Duodenal mucosa (tissue), 2 donors: ENCODE measurements at regions not wholly inside any gene's neighbourhood (a gene's known extent, or its start where the extent isn't known, plus 50 kb on each side); places are given as distances from the start of the nearest gene placed in this dataset.

Experiments
- H3K27ac ChIP-seq: one replicate; pipeline ENCODE4 v1.7.0; 2013; ENCODE audit warnings: low read depth, low read length
- H3K27me3 ChIP-seq, 2 donors: one replicate each; pipeline ENCODE4 v1.7.0; 2013; ENCODE audit warnings: low read length in 2 of 2, control low read depth in 1 of 2; ENCODE audit not compliant: insufficient read depth in 2 of 2, control insufficient read depth in 1 of 2
- H3K36me3 ChIP-seq, 2 donors: one replicate each; pipeline ENCODE4 v1.7.0; 2013; ENCODE audit warnings: low read length in 2 of 2, control low read depth in 1 of 2; ENCODE audit not compliant: insufficient read depth in 2 of 2, control insufficient read depth in 1 of 2
- H3K4me1 ChIP-seq, 2 donors: one replicate each; pipeline ENCODE4 v1.7.0; 2013; ENCODE audit warnings: low read length in 2 of 2, control low read depth in 1 of 2; ENCODE audit not compliant: insufficient read depth in 2 of 2, control insufficient read depth in 1 of 2
- H3K4me3 ChIP-seq, 2 donors: one replicate each; pipeline ENCODE4 v1.7.0; 2013; ENCODE audit warnings: low read length in 2 of 2, low read depth in 1 of 2
- H3K9ac ChIP-seq, 2 donors: one replicate each; pipeline ENCODE4 v1.7.0; 2013; ENCODE audit warnings: low read length in 2 of 2, low read depth in 1 of 2
- H3K9me3 ChIP-seq, 2 donors: one replicate each; pipeline ENCODE4 v1.7.0; 2013; ENCODE audit warnings: low read length in 2 of 2, control low read depth in 1 of 2; ENCODE audit not compliant: control insufficient read depth in 1 of 2

DNA sequence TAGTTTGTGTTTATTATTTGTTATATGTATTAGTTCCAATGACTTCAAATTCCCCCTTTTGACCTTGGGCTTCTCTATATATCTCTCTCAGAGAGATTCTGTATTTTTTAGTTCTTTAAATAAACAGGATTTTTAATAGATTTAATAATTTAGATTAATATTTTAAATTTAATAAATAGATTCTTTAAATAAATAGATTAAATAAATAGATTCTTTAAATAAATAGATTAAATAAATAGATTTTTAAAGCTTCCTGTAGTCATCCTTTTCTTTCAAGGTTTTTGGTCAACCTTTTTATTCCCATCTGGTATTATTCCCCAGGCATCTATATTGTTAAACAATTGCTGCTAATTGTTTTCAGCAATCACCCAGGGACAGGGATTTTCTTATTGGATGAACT is 721.9 kb upstream of the ADAMTS5 start:
- Histone ChIP-seq H3K9me3 (no peaks in the 10 kb centered on the region), H3K27me3 (no peaks in the 10 kb centered on the region), H3K9ac (no peak overlapping the region), H3K4me3 (no peak overlapping the region), H3K4me1 (no peaks in the 10 kb centered on the region), H3K36me3 (no peaks in the 10 kb centered on the region), H3K27ac (no peak overlapping the region)

DNA sequence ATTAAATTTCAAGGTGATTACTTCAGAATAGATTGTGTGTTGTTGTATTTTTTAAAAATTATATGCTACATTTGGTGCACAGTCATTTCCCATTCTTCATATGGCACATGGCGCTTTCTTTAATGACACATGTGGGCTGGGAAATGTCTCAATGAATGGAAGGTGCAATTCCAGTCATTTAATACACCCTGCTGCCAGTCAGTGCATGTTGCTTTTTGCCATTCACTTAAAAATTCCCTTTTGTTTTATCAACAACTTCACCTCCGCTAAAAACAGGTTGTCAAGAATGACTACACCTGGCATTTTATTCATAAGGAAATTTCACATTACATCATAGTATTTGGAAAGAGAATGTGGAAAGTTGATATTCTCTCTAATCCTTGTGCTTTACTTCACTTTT is 716.4 kb upstream of the ADAMTS5 start:
- Histone ChIP-seq H3K36me3 (no peaks in the 10 kb centered on the region), H3K4me3 (no peak overlapping the region), H3K27me3 (no peaks in the 10 kb centered on the region), H3K9ac (no peak overlapping the region), H3K4me1 (no peaks in the 10 kb centered on the region), H3K9me3 (no peaks in the 10 kb centered on the region), H3K27ac (no peak overlapping the region)

DNA sequence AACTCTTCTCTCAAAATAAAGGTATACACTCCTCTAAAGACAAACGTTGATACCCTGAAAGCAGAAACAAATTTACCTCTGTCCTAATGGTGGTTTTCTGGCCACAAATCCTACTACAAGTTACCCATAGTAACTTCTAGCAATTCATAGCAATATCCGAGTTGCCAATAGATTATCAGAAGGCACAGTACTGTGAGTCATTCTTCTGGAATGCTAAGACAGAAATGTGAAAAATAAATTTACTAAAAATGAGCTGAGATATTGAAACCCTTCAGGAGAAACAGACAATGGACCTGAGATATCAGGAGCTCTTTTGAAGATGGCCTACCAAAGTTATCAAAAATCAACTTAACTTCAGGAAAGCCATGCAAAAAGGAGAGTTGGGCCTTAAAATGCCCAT is 715.0 kb upstream of the ADAMTS5 start:
- no peaks in the 10 kb centered on the region for H3K36me3 ChIP-seq
- H3K4me1 ChIP-seq, result no peaks in the 10 kb centered on the region
- H3K27me3 ChIP-seq, result no peaks in the 10 kb centered on the region
- no peaks in the 10 kb centered on the region for H3K9me3 ChIP-seq
- no peak overlapping the region for H3K4me3 ChIP-seq
- H3K9ac ChIP-seq, result no peak overlapping the region
- H3K27ac ChIP-seq, result no peak overlapping the region

DNA sequence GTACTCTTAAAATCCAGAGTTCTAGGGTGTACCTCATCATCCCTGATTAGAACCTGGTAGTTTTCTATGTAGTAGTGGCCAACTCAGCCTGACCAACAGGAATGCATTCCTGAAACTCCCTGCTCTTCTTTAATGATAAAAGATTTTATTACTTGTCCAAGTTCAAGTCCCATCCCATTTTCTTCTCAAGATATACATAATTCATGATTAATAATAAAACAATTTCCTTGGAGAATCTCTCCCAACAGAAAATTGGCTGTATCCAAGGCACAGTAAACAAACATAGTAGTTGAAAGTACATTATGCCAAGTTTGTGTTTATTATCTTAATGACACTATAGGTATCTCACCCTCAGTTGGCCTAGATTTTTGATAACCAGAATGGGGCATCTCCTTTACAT is 714.1 kb upstream of the ADAMTS5 start:
- H3K4me1 ChIP-seq, result no peaks in the 10 kb centered on the region
- no peak overlapping the region for H3K4me3 ChIP-seq
- H3K9me3 ChIP-seq, result no peaks in the 10 kb centered on the region
- H3K36me3 ChIP-seq, result no peaks in the 10 kb centered on the region
- no peak overlapping the region for H3K9ac ChIP-seq
- H3K27me3 ChIP-seq, result no peaks in the 10 kb centered on the region
- no peak overlapping the region for H3K27ac ChIP-seq

DNA sequence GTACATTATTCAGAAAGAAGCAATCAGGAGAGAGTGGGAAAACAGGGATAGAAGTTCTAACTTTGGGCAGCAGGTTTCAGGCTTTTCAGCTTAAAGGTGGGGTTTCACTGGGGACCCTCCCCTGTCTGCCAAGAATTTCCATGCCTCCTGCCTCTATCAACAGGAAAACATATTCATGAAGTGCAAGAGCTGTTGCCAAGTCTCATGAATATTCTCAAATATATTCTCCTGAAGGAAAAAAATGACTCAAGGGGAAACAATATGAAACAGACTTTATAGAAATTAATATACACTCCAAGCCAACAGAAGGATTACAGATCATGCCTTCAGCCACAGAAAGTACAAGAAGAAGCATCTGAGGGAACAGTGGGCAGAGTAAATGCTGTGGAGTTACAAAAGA is 713.3 kb upstream of the ADAMTS5 start:
- H3K4me3 ChIP-seq, result no peak overlapping the region
- H3K36me3 ChIP-seq, result no peaks in the 10 kb centered on the region
- H3K9me3 ChIP-seq, result no peaks in the 10 kb centered on the region
- H3K27me3 ChIP-seq, result no peaks in the 10 kb centered on the region
- H3K4me1 ChIP-seq, result no peaks in the 10 kb centered on the region
- no peak overlapping the region for H3K27ac ChIP-seq
- H3K9ac ChIP-seq, result no peak overlapping the region

DNA sequence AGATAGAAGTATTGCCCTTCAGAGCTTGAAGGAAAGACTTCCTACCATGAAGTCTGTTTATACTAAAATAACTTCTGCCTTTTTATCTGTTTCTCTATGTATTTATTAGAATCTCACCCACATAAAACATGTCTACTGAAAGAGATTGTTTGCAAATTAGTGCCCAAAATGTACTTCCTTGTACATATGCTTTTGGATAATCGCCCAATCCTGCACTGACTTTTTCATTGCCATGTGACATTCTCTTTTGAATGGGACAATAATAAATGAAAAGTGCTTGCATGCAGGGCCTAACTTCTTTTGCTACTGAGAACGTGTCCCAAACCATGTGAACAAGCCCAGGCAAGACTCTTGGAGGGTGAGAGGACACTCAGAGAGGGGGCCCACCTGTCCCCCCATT is 711.6 kb upstream of the ADAMTS5 start:
- Histone ChIP-seq H3K9me3 (no peaks in the 10 kb centered on the region), H3K4me1 (no peaks in the 10 kb centered on the region), H3K36me3 (no peaks in the 10 kb centered on the region), H3K27me3 (no peaks in the 10 kb centered on the region), H3K9ac (no peak overlapping the region), H3K4me3 (no peak overlapping the region), H3K27ac (no peak overlapping the region)

DNA sequence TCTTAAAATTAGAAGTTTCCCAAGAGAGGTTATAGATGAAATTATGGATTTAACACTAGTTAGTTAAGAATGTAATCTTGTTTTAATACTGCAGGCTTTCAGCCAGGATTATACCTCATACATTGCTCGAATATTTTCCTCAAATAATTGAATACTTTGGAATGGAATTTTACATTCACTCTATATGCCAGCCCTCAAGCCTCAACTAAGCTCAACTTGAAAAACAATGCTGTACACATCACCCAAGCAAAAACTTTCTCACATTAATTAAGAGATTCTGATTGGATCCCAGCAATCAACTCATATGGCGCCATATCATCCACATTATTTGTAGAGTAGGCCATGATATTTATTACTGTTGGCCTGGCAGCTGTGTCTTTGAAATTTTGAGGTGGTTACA is 710.7 kb upstream of the ADAMTS5 start:
- H3K4me1 ChIP-seq, result no peaks in the 10 kb centered on the region
- H3K27me3 ChIP-seq, result no peaks in the 10 kb centered on the region
- no peak overlapping the region for H3K9ac ChIP-seq
- no peaks in the 10 kb centered on the region for H3K36me3 ChIP-seq
- no peak overlapping the region for H3K4me3 ChIP-seq
- H3K9me3 ChIP-seq, result no peaks in the 10 kb centered on the region
- H3K27ac ChIP-seq, result no peak overlapping the region

DNA sequence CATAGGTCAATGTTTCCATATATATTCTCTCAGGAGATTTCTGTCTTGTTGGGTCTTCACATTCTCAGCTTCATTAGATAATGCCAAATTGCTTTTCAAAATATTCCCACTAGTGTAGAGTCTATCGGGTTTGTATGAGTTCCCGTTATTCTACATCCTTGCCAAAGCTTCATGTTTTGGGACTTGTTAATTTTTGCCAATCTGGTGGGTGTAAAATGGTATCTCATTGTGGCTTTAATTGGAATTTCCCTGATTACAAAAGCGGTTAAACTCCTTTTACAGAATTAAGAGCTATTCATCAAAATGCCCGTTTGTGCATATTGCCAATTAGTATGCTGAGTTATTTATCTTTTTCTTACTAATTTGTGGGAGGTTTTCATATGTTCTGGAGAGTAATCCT is 708.4 kb upstream of the ADAMTS5 start:
- Histone ChIP-seq H3K9ac (no peak overlapping the region), H3K9me3 (no peaks in the 10 kb centered on the region), H3K4me3 (no peak overlapping the region), H3K4me1 (no peaks in the 10 kb centered on the region), H3K27ac (no peak overlapping the region), H3K27me3 (no peaks in the 10 kb centered on the region), H3K36me3 (no peaks in the 10 kb centered on the region)

DNA sequence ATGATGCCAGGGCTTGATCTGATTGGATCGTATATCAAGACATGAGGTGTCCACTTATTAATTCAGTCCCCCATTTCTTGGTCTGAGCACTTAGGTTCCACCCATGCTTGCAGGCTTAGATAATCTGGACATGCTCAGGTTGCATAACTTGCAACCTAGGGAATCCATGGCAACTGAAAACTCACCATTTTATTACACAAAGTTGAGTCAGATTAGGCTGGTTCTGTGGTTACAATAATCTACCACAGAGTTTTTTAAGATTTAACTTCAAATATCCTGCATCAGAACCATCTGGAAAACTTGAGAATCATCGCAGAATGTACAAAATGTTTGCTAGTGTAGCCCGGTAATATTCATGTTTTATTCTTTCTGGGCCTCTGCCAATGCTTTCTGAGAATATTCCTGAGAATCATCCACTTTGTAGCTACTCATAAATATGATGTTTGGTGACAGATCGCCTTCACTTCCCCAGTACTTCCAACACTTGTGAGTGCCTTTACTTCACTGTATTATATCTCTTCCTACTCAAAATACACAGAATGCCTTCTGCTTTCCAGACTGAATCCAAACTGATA is 707.2 kb upstream of the ADAMTS5 start:
- H3K36me3 ChIP-seq, result no peaks in the 10 kb centered on the region
- no peaks in the 10 kb centered on the region for H3K4me1 ChIP-seq
- H3K4me3 ChIP-seq, result no peak overlapping the region
- no peaks in the 10 kb centered on the region for H3K27me3 ChIP-seq
- no peak overlapping the region for H3K9ac ChIP-seq
- no peak overlapping the region for H3K27ac ChIP-seq
- H3K9me3 ChIP-seq, result no peaks in the 10 kb centered on the region

DNA sequence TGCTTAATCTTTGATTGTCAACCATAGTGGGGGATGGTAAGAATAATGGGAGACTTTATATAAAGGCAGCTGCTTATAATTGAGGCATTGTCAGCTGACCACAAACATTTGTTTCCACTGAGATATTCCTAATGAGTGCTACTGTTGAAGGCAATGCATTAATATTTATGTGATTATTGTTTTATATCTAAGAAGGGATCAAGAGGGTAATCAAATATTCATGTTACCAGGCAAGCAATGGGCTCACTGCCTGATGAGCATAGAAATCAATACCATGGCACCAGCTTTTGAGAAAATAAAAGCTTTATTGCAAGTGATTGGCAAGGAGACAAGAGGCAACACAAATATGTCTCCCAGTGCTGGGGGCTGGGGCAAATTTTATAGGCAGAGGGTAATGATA is 706.7 kb upstream of the ADAMTS5 start:
- Histone ChIP-seq H3K36me3 (no peaks in the 10 kb centered on the region), H3K4me1 (no peaks in the 10 kb centered on the region), H3K27ac (no peak overlapping the region), H3K27me3 (no peaks in the 10 kb centered on the region), H3K4me3 (no peak overlapping the region), H3K9me3 (no peaks in the 10 kb centered on the region), H3K9ac (no peak overlapping the region)

DNA sequence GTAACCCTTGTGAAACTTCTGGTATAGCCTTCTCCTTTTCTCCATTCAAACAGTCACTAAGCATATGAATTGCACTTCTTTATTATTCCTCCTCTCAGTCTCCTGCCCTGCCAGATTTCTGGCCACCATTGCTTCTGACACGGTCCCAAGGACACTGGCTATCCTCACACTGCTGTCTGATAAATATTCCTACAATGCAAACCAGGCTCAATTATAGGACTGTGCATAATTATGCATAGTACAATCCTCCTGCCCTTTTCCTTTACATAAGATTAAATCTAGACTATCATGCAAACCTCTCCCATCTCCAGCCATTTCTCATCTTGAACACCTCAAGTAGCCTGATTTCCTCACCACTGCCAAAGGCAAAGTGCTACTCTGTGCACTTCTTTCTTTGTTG is 704.3 kb upstream of the ADAMTS5 start:
- H3K9ac ChIP-seq, result no peak overlapping the region
- no peaks in the 10 kb centered on the region for H3K36me3 ChIP-seq
- no peak overlapping the region for H3K27ac ChIP-seq
- no peaks in the 10 kb centered on the region for H3K9me3 ChIP-seq
- H3K4me3 ChIP-seq, result no peak overlapping the region
- no peaks in the 10 kb centered on the region for H3K4me1 ChIP-seq
- H3K27me3 ChIP-seq, result no peaks in the 10 kb centered on the region
